ENCODE measurements at regions not wholly inside any gene's neighbourhood (a gene's known extent, or its start where the extent isn't known, plus 50 kb on each side); places are given as distances from the start of the nearest gene placed in this dataset.

- H3K27me3 ChIP-seq (replicated peaks in 1 of 4; ENCODE audit: control insufficient read depth in 3 of 4, extremely low read depth in 1 of 4, insufficient read depth in 3 of 4, low read length in 3 of 4), result no peaks in the 10 kb centered on the region
- H2BK20ac ChIP-seq (ENCODE audit: low read length), result no peak overlapping the region
- H4K5ac ChIP-seq (ENCODE audit: insufficient read length, low read depth, low read length), result no peak overlapping the region
- no peaks in the 10 kb centered on the region for H3K23me2 ChIP-seq (ENCODE audit: low read depth, low read length)
- no peaks in the 10 kb centered on the region for H4K20me1 ChIP-seq (replicated peaks in 1 of 2; ENCODE audit: control insufficient read depth in 1 of 2, insufficient read depth in 2 of 2, low read length in 2 of 2)
- FAIRE-seq (no peak), DNase-seq (ENCODE audit: low read depth in 1 of 2, low spot score in 2 of 2) (no peak)
- H3K36me3 ChIP-seq (ENCODE audit: control insufficient read depth in 2 of 4, insufficient read depth in 4 of 4, low read length in 3 of 4), result no peaks in the 10 kb centered on the region
- 100% methylated on average over 6 of the region's 7 CpGs; no CpG with 5 or more reads in 1 of the 2 experiments for WGBS, 2 experiments (ENCODE audit: extremely low coverage in 1 of 2, insufficient coverage in 1 of 2, insufficient read length in 1 of 2, insufficient replicate concordance in 2 of 2, low coverage in 1 of 2, low lambda C conversion rate in 2 of 2, missing lambda C conversion rate in 1 of 2)
- CTCF ChIA-PET (ENCODE audit: partially characterized antibody), result interaction anchor here (1.5 to 1.6 kb wide), 2 partner anchors 14 to 108 kb away, joined by 5 to 6 read pairs; no protein-coding TSS in a partner anchor
- no peak overlapping the region for H2BK120ac ChIP-seq (replicated peaks; ENCODE audit: low read depth, low read length)
- no peak overlapping the region for H3K4ac ChIP-seq (replicated peaks; ENCODE audit: insufficient read length, low read depth, low read length)
- no peak overlapping the region for H3K23ac ChIP-seq (ENCODE audit: insufficient read length)
- H3K4me2 ChIP-seq (ENCODE audit: insufficient read depth in 1 of 2, low read depth in 2 of 2, low read length in 2 of 2), result no peak overlapping the region
- POLR2A ChIA-PET (ENCODE audit: partially characterized antibody), result no interaction called here
- no peak for TF ChIP-seq TCF12 (IDR thresholded peaks at IDR 0.05; ENCODE audit: low read depth, low read length)
- TF ChIP-seq TAF1 (IDR thresholded peaks at IDR 0.05; ENCODE audit: low read depth, low read length), result no peak
- 0 out of 4 replicates have a peak, but pooled peaks of 1 of the 2 experiments have one; percentile 5 for TF ChIP-seq RAD21 (IDR thresholded peaks at IDR 0.05 in 1 of 2, conservative IDR thresholded peaks at IDR 0.05 in 1 of 2; ENCODE audit: low read depth in 2 of 2, low read length in 2 of 2)
- no peak for TF ChIP-seq RXRA (IDR thresholded peaks at IDR 0.05; ENCODE audit: insufficient read depth, low read depth, low read length)
- no peak for TF ChIP-seq KDM1A (IDR thresholded peaks at IDR 0.05; ENCODE audit: borderline replicate concordance, low read length)
- H2BK12ac ChIP-seq (ENCODE audit: low read depth, low read length), result no peak overlapping the region
- H3K79me1 ChIP-seq (ENCODE audit: low read depth, low read length), result no peaks in the 10 kb centered on the region
- no peak overlapping the region for H3K9ac ChIP-seq (replicated peaks in 1 of 4; ENCODE audit: extremely low read depth in 1 of 4, low read depth in 3 of 4, low read length in 3 of 4)
- no peak overlapping the region for H2BK15ac ChIP-seq (ENCODE audit: low read length)
- H2AFZ ChIP-seq (ENCODE audit: low read length), result peak overlapping the region; percentile 85
- no peak overlapping the region for H3K14ac ChIP-seq (ENCODE audit: insufficient read length)
- H4K8ac ChIP-seq (ENCODE audit: extremely low read depth, insufficient read depth, low read length), result peak overlapping the region; percentile 68
- H3K9me3 ChIP-seq (ENCODE audit: insufficient read depth in 2 of 2, low read depth in 1 of 2, low read length in 1 of 2), result no peaks in the 10 kb centered on the region
- H4K91ac ChIP-seq (replicated peaks; ENCODE audit: insufficient read length, low read length), result no peak overlapping the region
- H3K27ac ChIP-seq (ENCODE audit: low read depth, low read length), result no peak overlapping the region
- no peak overlapping the region; the same call in 1 of the 2 replicates for H2BK5ac ChIP-seq (ENCODE audit: low read depth, low read length)
- no peak overlapping the region for H3K4me3 ChIP-seq (ENCODE audit: extremely low read depth in 1 of 4, insufficient read depth in 2 of 4, low read depth in 3 of 4, low read length in 4 of 4)
- no peak overlapping the region; the same call in 1 of the 2 replicates for H3K18ac ChIP-seq (ENCODE audit: extremely low read depth, low read length)
- H3K56ac ChIP-seq (replicated peaks; ENCODE audit: insufficient read length, low read depth, low read length), result no peak overlapping the region
- no peaks in the 10 kb centered on the region for H3K4me1 ChIP-seq (replicated peaks in 1 of 4; ENCODE audit: control insufficient read depth in 3 of 4, insufficient read depth in 4 of 4, low read length in 3 of 4)
- H2AK5ac ChIP-seq (ENCODE audit: low read depth, low read length), result no peak overlapping the region
- no peaks in the 10 kb centered on the region for H3K79me2 ChIP-seq (ENCODE audit: control insufficient read depth in 1 of 2, insufficient read depth in 2 of 2, low read length in 2 of 2)
Measured at GRCh38 chr10:108095932-108096925, 931.7 kb upstream of the SORCS1 start.
